ENCODE measurements at regions not wholly inside any gene's neighbourhood (a gene's known extent, or its start where the extent isn't known, plus 50 kb on each side); places are given as distances from the start of the nearest gene placed in this dataset.

GRCh38 chr3:184761976-184762375 lies 50.0 kb upstream of the VPS8 start:
- no peak for TF ChIP-seq CTCF (IDR thresholded peaks at IDR 0.05; ENCODE audit: extremely low read depth in 1 of 2, insufficient read depth in 1 of 2, low read depth in 1 of 2, low read length in 2 of 2)
- TF ChIP-seq JUN (IDR thresholded peaks at IDR 0.05; ENCODE audit: borderline replicate concordance, insufficient read depth, insufficient read length, low read depth): no peak
- no peak for TF ChIP-seq MAX (IDR thresholded peaks at IDR 0.05; ENCODE audit: insufficient read depth, insufficient read length)
- TF ChIP-seq FOS (IDR thresholded peaks at IDR 0.05; ENCODE audit: borderline replicate concordance, insufficient read depth, low read length): no peak
- no peak for TF ChIP-seq EZH2 (IDR thresholded peaks at IDR 0.05; ENCODE audit: borderline replicate concordance, low read depth, low read length, severe bottlenecking)
- TF ChIP-seq POLR2A (IDR thresholded peaks at IDR 0.05; ENCODE audit: low read depth, low read length): no peak
- TF ChIP-seq GATA2 (IDR thresholded peaks at IDR 0.05; ENCODE audit: insufficient read depth, insufficient read length, low read depth, low read length): no peak
- no peak for TF ChIP-seq MYC (IDR thresholded peaks at IDR 0.05; ENCODE audit: low read depth, low read length)
- TF ChIP-seq POLR2AphosphoS5 (IDR thresholded peaks at IDR 0.05; ENCODE audit: insufficient read depth, low read depth, low read length): no peak
- no peaks in the 10 kb centered on the region for H3K4me1 ChIP-seq (ENCODE audit: control insufficient read depth, extremely low read depth, insufficient read depth, low read length)
- no peaks in the 10 kb centered on the region for H3K9me3 ChIP-seq (replicated peaks; ENCODE audit: control insufficient read depth, insufficient read depth, low read length)
- no peak for FAIRE-seq
- H3K27ac ChIP-seq (ENCODE audit: insufficient read depth, low read depth, low read length): no peak overlapping the region
- no peak overlapping the region for H3K4me3 ChIP-seq (replicated peaks in 1 of 3; ENCODE audit: insufficient read depth in 1 of 3, low read depth in 1 of 3, low read length in 3 of 3)
- intact Hi-C loops (cut with micrococcal nuclease) (no loop called here), dilution Hi-C loops (cut with MboI; ENCODE audit: extremely low pct_ligation_motif_present, low sequenced_read_pairs) (no loop called here)
- no peaks in the 10 kb centered on the region for H3K79me2 ChIP-seq (ENCODE audit: control insufficient read depth, insufficient read depth, low read length)
- DNase-seq (ENCODE audit: low read depth, low spot score): no peak
- H3K36me3 ChIP-seq (ENCODE audit: control insufficient read depth in 2 of 2, extremely low read depth in 1 of 2, insufficient read depth in 2 of 2, low read length in 2 of 2): no peaks in the 10 kb centered on the region
- ChIA-PET POLR2A (no interaction called here), CTCF (interaction anchor here (1.2 to 1.7 kb wide), 3 partner anchors 9 to 201 kb away, joined by 3 to 4 read pairs (median 3); partner anchors contain the start of gene EPHB3)
- no peak overlapping the region for H3K9ac ChIP-seq (replicated peaks; ENCODE audit: extremely low read depth, insufficient read depth, low read length)
- H3K4me2 ChIP-seq (ENCODE audit: insufficient read depth, low read length): no peak overlapping the region
- no peaks in the 10 kb centered on the region for H3K9me1 ChIP-seq (replicated peaks; ENCODE audit: control insufficient read depth, extremely low read depth, insufficient read depth, low read length)
- H3K27me3 ChIP-seq (ENCODE audit: control insufficient read depth in 2 of 2, insufficient read depth in 2 of 2, low read length in 2 of 2): peaks cover 0 to 7% of the 10 kb centered on the region in 2 experiments
- H2AFZ ChIP-seq (ENCODE audit: low read depth, low read length): no peak overlapping the region
- no TSS peak for BruUV-seq (replicated peaks)
- H4K20me1 ChIP-seq (replicated peaks; ENCODE audit: control insufficient read depth, extremely low read depth, insufficient read depth, low read length): no peaks in the 10 kb centered on the region

All from endothelial cell of umbilical vein (primary cell).